Psoas muscle (tissue), 7 donors: ENCODE measurements at regions not wholly inside any gene's neighbourhood (a gene's known extent, or its start where the extent isn't known, plus 50 kb on each side); places are given as distances from the start of the nearest gene placed in this dataset.

Experiments used
- ATAC-seq, 4 donors: fragments of 200-7000 bp; cut with Tn5 transposase; one replicate each; pipeline ENCODE4 v1.9.1; 2020; ENCODE audit warnings: moderate library complexity in 3 of 4, mild to moderate bottlenecking in 2 of 4
- DNase-seq, 2 donors: peaks; one replicate each; pipeline ENCODE4 v3.0.0-alpha.2; 2020
- H3K27ac ChIP-seq: fragments of 200-600 bp; one replicate; pipeline ENCODE4 v1.8.0; 2022
- H3K27me3 ChIP-seq, 3 donors: fragments of 200-600 bp in 1 of 3; one replicate each; pipeline versions ENCODE4 v1.6.1 to v1.8.0; 2013 to 2022; ENCODE audit warnings: low read length in 2 of 3, mild to moderate bottlenecking in 2 of 3, moderate library complexity in 1 of 3; ENCODE audit not compliant: insufficient read depth in 3 of 3
- H3K36me3 ChIP-seq, 2 donors: fragments of 200-600 bp in 1 of 2; one replicate each; pipeline versions ENCODE4 v1.6.1 to v1.8.0; 2013 to 2022; ENCODE audit warnings: low read depth in 1 of 2, mild to moderate bottlenecking in 1 of 2, moderate library complexity in 1 of 2; ENCODE audit not compliant: insufficient read depth in 1 of 2
- H3K4me1 ChIP-seq: fragments of 200-600 bp; one replicate; pipeline ENCODE4 v1.8.0; 2022
- H3K4me3 ChIP-seq: fragments of 200-600 bp; one replicate; pipeline ENCODE4 v1.8.0; 2022; ENCODE audit warnings: mild to moderate bottlenecking
- H3K9me3 ChIP-seq: fragments of 200-600 bp; one replicate; pipeline ENCODE4 v1.8.0; 2022
- CTCF ChIP-seq: fragments of 200-600 bp; IDR thresholded peaks from one replicate; pipeline ENCODE4 v1.8.0; 2022; ENCODE audit warnings: antibody characterized with exemption
- WGBS, 3 donors: extraction: QIAGEN DNeasy Blood & Tissue Kit; methylation state at CpG; one replicate each; pipeline versions ENCODE4 v1.1.6 to v1.1.7; 2013; 5-methylcytosine and 5-hydroxymethylcytosine counted together
- intact Hi-C, 2 donors: fragments of 100-400 bp; cut with DNase I; formaldehyde crosslinking; loops; one replicate each; pipeline versions ENCODE4 v1.11.0 to v1.14.2; 2022
- donor health status: healthy with polysubstance abuse.
- donor health status: DM: no; HTN: no; CAD: no; lungs with moderate emphysema.
- donor health status: Bipolar disorder and iron deficiency.
- donor health status: healthy.
- donor health status: DM: yes; HTN: yes; CAD: no.
- donor health status: DM: no; HTN: no; CAD: no.
- donor health status: DM: yes; HTN: yes; CAD: no.

GRCh38 chr12:30155001-30155730 lies 371.4 kb upstream of the TMTC1 start:
- ATAC-seq: no peak
- Histone ChIP-seq H3K9me3 (no peaks in the 10 kb centered on the region), H3K36me3 (no peaks in the 10 kb centered on the region), H3K4me1 (no peaks in the 10 kb centered on the region), H3K27ac (no peak overlapping the region), H3K27me3 (no peaks in the 10 kb centered on the region), H3K4me3 (no peak overlapping the region)
- intact Hi-C loops: no loop called here
- 88 to 89% (median 89%) methylated on average over 6 of the region's 6 CpGs for WGBS, 3 donors
- DNase-seq: no peak
- TF ChIP-seq CTCF: no peak

GRCh38 chr12:30153981-30154380 lies 370.2 kb upstream of the TMTC1 start:
- no peaks in the 10 kb centered on the region for H3K4me1 ChIP-seq
- no peaks in the 10 kb centered on the region for H3K9me3 ChIP-seq
- no peak overlapping the region for H3K27ac ChIP-seq
- H3K4me3 ChIP-seq: no peak overlapping the region
- no peaks in the 10 kb centered on the region for H3K36me3 ChIP-seq
- no peak for DNase-seq
- H3K27me3 ChIP-seq: no peaks in the 10 kb centered on the region
- no peak for TF ChIP-seq CTCF
- 93 to 98% (median 96%) methylated on average over 1 of the region's 1 CpG for WGBS, 3 donors
- intact Hi-C loops: no loop called here
- ATAC-seq: no peak

GRCh38 chr12:30152705-30153104 lies 369.0 kb upstream of the TMTC1 start:
- no peak overlapping the region for H3K27ac ChIP-seq
- no peak for DNase-seq
- H3K27me3 ChIP-seq: no peaks in the 10 kb centered on the region
- no peaks in the 10 kb centered on the region for H3K9me3 ChIP-seq
- ATAC-seq: no peak
- no peaks in the 10 kb centered on the region for H3K36me3 ChIP-seq
- intact Hi-C loops: no loop called here
- no peak for TF ChIP-seq CTCF
- no peak overlapping the region for H3K4me3 ChIP-seq
- H3K4me1 ChIP-seq: no peaks in the 10 kb centered on the region

GRCh38 chr12:30151831-30152230 lies 368.1 kb upstream of the TMTC1 start:
- Histone ChIP-seq H3K36me3 (no peaks in the 10 kb centered on the region), H3K4me3 (no peak overlapping the region), H3K27ac (no peak overlapping the region), H3K9me3 (no peaks in the 10 kb centered on the region), H3K27me3 (no peaks in the 10 kb centered on the region), H3K4me1 (no peaks in the 10 kb centered on the region)
- DNase-seq (no peak), ATAC-seq (no peak)
- intact Hi-C loops: no loop called here
- no peak for TF ChIP-seq CTCF
- WGBS, 3 donors: 63 to 73% (median 69%) methylated on average over 5 of the region's 5 CpGs

- intact Hi-C loops: no loop called here
- 90 to 95% (median 91%) methylated on average over 5 of the region's 5 CpGs for WGBS, 3 donors
- Histone ChIP-seq H3K27me3 (no peaks in the 10 kb centered on the region), H3K36me3 (no peaks in the 10 kb centered on the region), H3K27ac (no peak overlapping the region), H3K4me1 (no peaks in the 10 kb centered on the region), H3K9me3 (no peaks in the 10 kb centered on the region), H3K4me3 (no peak overlapping the region)
- no peak for TF ChIP-seq CTCF
- DNase-seq (no peak), ATAC-seq (no peak)
These were observed 362.8 kb upstream of the TMTC1 start for GRCh38 chr12:30146561-30146960.
